Renal cortex interstitium (tissue), 11 donors: ENCODE measurements at regions not wholly inside any gene's neighbourhood (a gene's known extent, or its start where the extent isn't known, plus 50 kb on each side); places are given as distances from the start of the nearest gene placed in this dataset.
"Not testable (repeated sequence)": the region's sequence is repeated elsewhere in the genome, so short reads cannot be mapped to it uniquely, and the experiment has no call there.

ENCODE experiments used
- DNase-seq, 11 donors: peaks; one replicate each; pipeline ENCODE4 v3.0.0-alpha.2; 2013; ENCODE audit warnings: low read depth in 9 of 11, low spot score in 4 of 11; ENCODE audit errors: extremely low read depth in 1 of 11

DNA sequence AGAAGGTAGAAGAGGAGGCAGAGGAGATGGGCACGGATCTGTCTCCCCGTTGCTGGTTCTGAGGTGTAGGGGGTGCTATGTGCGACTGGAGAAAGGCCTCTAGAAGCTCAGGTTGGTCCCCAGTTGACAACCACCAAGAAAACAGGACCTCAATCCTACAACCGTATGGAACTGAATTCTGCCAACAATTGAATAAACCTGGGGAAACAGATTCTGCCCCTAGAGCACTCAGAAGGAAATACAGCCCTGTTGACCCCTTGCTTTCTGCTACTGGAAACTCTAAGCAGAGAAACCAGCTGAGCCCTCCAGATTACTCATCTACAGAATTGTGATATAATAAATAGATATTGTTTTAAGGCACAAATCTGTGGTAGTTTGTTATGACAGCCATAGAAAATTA, 313.0 kb upstream of the GOT2 start:
- DNase-seq, result no peak

DNA sequence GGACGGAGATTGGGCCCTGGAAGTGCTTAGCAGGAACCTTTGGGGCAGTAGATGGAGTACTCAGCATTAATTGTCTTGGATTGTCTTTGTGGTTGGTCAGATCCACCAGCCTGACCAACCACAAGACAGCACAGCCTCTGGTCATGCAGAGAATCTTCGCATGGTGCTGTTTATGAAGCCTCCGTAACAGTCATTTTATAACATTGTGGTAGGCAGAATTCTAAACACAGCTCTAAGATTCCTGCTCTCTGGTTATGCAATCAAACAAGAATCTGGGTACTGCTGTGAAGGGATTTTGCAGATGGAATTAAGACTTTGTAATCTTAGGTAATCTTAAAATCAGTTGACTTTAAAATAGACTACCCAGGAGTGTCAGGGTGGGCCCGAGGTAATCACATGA, 312.2 kb upstream of the GOT2 start:
- no peak for DNase-seq

DNA sequence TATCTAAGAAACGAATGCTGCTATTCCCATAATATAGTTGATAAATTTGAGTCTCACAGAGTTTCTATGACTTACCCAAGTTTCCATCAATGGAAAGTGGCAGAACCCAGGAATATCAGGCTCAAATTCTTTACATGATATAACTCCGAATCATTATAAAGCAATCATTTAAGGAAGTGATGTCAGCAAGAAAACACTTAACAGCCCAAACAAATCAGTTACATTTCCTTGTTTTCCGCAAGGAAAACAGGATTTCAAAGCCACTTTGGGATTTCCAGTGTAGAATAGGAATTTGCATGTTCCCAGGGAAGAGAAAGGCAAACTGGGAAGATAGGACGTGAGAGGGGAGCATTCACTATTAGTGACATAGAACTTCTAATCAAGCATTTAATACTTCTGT, 311.4 kb upstream of the GOT2 start:
- no peak for DNase-seq

DNA sequence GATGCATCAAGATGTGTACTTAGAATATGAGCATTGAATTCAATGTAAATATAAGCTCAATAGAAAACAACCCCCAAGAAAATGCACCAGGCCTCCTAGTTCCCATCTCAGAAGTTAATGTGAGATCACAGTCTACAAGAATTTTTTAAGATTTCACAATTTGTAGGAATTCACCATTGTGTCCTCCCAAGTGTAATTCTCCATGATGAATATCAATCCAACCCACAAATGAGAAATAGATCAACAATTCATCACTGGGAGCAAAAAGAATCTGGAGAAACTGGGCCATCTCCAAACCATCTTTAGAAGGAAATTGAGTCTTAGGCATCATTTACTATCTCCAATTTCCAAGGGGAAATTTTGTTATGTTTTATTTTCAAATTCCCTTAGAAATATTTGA, 310.5 kb upstream of the GOT2 start:
- no peak for DNase-seq

DNA sequence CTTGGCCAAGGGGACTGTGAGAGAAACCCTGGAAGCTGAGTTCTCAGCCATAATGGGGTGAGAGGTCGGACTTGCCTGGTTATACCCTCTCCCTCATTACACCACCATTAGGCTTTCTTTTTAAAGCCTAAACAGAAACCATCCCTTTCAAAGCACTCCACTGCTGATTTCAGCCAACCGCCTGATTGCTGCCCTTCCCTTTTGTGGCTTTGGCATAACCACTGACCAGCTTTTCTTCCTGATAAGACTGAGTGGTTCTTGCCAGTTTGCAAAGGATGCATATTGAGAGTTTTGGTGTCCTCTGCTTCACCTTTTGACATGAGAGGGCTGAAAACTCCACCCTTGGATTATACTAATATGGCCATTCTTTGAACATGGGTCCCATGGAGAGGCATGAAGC, 308.2 kb upstream of the GOT2 start:
- DNase-seq, result no peak

DNA sequence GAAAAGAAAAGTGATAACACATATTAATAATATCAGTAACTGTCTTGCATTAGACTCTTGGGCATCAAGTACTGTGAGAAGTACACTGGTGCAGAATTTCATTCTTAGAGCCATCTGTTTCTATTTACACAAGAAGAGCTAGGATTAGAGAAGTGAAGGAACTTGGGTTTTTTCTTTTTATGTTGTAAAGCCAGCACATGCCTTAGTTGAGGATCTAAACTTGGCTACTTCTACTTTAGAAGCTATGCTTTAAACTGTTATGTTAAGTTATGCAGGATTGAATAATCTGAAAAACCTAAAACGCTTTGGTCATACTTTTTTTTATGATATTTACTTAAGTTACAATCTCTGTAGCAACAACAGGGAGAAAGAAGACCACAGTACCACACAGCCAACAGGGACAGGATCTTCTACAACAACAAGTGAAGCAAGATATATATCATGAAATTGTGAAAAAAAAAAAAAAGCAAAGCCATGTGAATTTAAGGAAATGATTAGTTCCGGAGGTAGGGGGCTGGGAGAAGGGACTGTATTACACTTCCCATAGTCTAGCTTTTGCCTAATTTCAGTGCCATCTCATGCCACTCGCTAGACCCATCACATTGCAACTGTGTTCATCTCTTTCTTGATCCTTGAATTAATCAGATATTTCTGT, 305.1 kb upstream of the GOT2 start:
- DNase-seq, result no peak

DNA sequence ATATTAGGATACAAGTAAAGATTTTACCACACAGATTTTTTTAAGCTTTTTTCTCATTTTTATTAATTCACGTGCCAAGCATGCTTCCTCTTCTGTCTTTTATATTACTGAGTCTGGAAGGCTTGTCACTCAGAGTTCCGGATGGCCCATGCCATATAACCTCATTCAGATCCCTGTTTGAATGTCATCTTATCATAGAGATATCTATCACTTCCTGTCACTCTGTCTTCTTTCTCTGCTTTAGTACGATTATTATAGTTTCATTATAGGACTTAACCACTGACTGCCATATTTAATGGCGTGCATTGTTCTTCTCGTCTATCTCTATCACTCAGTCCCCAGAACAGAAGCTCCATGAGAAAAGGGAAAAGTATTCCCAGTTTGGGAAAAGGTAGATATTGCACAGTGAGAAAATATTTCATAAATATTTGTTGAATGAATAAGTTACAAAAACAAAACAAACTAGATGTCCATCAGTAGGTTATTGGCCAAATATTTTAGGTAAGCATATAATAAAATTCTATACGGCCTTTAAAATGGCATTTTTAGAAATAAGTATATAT, 296.9 kb upstream of the GOT2 start:
- no peak for DNase-seq

DNA sequence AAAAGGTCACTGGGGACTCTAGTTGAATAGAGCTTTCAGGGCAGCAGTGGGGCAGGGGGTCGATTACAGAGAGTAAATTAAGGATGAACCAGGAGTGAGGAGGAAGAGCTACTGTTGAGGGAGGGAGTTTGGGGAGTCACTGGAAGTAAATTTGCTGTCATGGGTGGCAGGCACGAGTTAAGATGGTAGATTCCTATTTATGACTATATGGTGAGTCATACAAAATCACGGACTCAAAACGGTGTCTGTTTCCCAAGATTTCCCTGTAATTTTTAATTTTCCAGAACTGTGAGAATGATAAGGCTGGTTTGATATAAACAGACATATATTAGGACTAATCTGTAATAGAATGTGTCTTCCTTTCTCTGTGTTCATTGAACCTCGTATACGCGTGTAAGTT, 287.6 kb upstream of the GOT2 start:
- DNase-seq, result no peak

DNA sequence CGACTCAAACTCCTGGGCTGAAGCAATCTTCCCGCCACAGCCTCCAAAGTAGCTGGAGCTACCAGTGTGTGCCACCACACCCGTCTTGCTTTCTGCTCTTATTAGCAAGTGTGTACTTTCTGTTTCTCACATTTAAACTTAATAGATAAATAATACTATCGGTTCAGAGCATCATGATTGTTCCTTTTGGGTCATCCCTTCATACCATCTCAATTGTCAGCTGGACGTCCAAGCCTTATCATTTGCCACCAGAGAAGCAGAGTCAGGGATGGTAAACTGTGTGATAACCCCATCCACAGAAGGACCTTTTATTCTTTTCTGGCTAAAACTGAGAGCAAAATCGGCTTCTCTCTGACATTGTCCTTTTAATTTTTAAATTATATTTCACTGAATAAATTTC, 279.8 kb upstream of the GOT2 start:
- DNase-seq, result no peak

DNA sequence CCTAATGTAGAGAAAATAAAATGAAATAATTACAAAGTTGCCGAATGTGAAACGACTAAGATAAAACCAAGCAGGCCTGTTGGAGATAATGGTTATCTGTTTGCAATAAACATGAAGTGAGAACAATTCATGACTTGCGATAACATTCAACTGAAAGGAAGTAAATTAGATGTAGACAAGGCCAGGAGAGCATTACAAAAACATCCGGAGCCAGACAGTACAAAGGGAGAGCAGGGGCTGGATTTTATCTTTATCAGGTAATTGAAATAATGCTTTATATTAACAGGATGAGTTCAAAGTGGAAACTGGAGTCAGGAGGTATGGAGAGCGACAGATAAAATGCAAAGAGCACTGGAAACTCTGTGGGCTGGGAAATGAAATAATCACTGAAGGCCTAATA, 265.6 kb upstream of the GOT2 start:
- DNase-seq, result no peak

DNA sequence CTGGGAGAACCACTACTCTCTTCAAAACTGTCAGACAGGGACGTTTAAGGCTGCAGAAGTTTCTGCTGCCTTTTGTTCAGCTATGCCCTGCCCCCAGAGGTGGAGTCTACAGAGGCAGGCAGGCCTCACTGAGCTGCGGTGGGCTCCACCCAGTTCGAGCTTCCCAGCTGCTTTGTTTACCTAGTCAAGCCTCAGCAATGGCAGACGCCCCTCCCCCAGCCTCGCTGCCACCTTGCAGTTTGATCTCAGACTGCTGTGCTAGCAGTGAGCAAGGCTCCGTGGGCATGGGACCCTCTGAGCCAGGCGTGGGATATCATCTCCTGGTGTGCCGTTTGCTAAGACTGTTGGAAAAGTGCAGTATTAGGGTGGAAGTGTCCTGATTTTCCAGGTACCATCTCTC, 258.6 kb upstream of the GOT2 start:
- DNase-seq, result not testable (repeated sequence)

DNA sequence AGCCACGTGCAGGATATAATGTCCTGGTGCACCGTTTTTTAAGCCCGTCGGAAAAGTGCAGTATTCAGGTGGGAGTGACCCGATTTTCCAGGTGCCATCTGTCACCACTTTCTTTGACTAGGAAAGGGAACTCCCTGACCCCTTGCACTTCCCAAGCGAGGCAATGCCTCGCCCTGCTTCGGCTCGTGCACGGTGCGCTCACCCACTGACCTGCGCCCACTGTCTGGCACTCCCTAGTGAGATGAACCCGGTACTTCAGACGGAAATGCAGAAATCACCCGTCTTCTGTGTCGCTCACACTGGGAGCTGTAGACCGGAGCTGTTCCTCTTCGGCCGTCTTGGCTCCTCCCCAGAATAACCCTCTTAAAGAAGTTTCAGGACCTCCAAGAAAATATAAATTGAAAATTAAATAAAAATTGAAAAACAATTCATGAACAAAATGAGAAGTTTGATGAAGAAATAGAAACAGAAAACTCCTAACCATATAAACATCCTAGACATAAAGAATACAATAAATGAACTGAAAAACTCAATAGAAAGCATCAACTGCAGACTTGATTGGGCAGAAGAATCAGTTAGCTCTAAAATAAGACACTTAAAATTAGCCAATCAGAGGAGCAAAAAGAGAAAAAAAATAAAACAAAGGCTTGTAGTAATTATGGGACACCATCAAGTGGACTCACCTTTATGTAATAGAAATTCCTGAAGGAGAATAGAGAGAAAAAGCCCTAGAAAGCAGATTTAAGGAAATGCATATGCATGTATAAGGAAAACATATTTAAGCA, 249.3 kb upstream of the GOT2 start:
- not testable (repeated sequence) for DNase-seq

DNA sequence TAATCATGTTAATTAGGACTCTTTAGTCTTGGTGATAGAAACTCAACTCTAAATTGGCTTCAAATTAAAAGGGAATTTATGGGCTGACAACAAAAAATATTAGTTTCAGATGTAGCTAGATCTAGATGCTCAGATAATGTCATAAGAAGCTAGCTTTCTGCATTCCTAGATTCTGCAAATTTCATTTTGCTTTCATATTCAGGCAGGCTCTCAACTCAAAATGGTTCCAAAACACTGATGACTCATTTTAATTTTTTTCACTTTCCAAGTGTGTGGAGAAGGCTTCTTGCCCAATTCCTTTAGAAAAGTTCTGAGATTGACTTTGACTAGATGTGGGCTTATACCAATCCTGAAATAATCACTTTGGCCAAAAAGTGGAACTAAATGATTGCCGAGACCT, 236.7 kb upstream of the GOT2 start:
- no peak for DNase-seq

DNA sequence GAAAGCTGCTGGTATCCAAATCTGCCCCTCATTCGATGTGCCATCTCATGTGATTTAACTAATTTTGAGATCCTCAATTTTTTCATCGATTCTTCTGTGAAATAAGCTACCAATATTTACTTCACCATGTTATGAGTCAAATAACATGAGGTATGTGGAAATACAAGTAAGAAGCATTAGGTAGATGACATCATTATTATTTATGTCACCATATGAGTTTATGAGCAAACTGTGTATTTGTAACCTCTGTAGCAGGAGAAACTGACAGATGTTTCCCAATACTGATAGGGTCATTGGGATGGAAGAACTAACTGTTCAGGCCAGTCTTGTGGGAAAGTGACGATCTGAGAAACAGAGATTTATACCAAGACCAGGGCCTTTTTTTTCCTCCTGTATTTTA, 229.4 kb upstream of the GOT2 start:
- DNase-seq, result no peak

DNA sequence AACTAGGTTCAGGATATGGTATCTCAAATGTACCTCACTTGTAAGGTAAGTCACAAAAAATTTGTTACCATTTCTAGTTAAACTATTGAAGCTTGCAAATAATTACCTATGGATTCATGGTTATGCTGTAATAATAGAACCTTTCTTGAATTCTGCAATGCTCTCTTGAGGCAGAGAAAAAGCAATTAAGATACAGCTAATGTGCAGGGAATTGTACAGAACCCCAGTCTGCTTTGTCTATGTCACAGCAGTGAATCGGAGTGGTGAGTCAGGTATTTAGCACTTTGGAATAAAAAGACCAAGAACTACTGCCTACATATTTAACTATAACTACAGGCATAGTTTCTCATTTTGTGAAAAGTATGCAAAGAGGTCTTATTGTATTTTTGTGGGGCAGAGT, 228.7 kb upstream of the GOT2 start:
- DNase-seq, result no peak

DNA sequence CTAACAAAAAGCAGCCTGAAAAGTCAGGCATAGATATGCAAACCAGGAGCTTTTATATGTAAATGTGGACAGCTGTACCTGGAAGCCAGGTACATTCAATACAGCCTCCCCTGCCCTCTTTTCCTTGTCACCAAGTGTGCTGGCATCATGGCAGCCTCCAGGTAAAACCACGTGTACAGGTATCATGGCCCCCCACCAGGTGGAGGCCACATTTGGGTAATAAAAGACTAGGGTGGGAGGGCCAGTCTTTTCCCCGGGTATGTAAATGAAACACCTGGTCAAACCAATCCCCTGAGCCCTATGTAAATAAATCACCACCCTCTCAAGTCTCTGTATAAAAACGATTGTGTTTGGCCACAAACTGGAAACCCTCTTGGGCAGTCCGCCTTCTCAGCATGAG, 226.4 kb upstream of the GOT2 start:
- DNase-seq, result no peak

DNA sequence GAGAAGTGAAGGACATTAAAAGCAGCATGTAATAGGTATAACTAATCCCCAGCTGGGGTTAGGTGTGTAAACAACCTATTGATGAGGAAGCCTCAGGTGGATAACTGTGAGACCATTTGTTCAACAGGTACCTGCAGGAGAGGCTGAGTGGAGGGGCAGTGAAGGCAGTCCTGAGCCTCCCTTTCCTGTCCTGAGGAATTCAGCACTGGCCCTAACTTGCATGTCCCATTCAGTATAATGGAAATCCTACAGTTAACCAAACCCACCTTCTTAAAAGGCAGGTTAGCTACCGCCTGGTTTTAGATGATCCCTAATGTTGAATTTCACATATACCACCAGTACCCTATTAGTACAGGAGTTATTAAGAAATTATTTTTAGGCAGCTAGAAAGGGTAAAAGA, 225.9 kb upstream of the GOT2 start:
- no peak for DNase-seq

DNA sequence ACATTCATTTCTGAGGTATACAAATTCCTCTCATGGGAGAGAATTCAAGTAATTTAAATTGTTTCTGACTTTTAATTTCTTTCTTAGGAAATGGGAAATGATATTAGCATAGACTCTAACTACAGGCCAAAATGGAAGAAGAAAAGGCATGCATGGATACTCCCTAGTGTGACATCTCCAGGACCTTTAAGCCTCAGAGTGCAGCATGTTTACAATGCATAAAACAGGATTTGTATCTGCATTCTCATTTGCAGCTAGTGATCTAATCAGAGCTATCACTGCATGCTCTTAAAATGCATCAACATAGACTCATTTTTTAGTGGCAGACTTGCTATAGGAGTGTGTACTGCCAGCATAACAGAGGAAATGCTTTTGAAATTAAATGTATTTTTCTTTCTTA, 224.6 kb upstream of the GOT2 start:
- peak in 1 of 11 donors; percentile 7 for DNase-seq

DNA sequence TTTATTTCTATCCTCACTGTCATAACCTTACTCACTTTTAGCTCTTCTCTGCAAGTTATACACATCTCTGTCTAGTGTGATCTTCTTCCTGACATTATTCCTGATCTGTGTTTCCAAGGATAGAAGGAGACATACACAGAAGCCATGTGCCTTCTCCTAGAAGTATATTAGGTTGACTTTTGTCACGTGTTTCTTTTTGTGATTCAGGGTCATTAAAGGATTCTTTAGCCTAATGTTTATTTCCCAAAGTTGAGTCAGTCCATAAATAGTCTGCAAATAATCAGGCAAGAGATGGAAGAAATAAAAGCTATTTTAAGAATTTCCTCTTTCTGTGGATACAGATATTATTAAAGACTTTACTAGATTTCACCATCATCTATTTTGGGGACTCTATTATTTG, 214.1 kb upstream of the GOT2 start:
- DNase-seq, result no peak

DNA sequence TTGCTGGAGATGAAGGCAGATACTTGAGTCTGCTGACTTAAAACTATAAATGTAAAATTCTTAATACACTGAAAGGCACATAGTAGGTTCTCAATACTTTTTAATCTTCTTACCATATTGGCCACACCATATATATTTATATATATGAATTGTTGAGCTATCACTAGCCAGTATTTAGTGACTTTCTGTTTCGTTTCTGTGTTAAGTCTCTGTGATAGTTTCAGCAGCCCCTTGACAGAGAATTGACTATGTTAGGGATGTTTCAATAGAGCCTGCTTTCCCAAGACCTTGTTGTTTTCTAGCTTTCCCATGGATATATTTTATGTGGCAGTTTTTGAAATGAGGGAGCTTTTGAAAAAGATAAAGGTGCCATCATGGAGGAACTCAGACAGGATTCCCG, 206.5 kb upstream of the GOT2 start:
- no peak for DNase-seq

DNA sequence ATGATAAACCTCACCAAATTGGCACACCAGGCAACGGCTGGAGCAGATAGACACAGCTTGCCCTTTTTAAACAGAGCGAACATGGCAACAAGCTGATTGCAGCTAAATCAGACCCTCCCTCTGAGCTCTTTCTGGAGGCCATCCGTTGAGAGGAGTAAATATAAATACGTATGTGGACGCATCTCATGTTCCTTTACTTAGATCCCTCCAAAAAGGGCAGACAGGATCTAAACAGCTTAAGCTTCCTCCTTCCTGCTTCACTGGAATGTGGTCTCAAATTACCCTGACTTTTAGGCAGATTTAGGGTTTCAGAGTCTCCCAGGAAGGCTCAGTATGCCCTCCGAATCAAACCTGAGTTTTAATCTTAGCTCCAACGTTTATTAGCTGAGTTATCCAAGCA, 204.7 kb upstream of the GOT2 start:
- peak in 9 of 11 donors; percentile 4 to 57 (median 21) for DNase-seq
